Tongue (tissue), 1 donor: ENCODE measurements at regions not wholly inside any gene's neighbourhood (a gene's known extent, or its start where the extent isn't known, plus 50 kb on each side); places are given as distances from the start of the nearest gene placed in this dataset.

Experiments used
- DNase-seq: peaks from one replicate; pipeline ENCODE4 v3.0.0-alpha.2; 2015

DNA sequence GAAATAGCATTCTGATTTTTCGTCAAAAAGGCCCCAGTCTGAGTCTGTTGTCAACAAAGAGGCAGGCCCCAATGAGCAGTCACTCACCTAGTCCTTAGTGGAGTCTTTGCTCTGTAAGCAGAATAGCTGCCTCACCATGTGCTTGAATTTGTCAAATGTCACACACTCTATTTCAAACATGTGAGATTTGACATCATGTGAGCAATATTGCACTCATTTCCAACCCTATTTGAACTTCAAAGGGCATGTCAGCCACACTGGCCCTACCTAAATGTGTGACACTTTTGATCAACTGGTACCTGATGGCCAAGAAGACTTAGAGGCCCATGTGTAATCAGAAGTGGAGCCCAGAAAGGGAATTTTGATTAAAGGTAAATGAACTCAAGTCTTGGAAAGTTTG is 59.4 kb upstream of the PLAC1 start:
- no peak for DNase-seq

DNA sequence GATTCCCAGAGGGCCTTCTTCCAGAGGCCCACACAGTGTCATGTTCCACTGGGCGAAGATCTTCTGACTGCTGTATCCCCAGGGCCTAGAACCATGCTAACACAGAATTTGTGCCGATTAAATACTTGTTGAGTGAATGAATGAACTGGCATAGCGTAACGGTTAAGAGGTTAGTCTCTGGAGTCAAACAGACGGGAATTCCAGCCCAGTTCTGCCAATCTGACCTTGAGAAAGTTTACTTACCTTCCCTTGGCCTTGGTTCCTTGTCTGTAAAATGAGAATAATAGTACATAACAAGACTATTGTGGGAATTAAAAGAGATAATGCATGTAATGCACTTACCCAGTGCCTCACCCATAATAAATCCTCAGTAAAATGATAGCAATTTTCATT is 58.3 kb upstream of the PLAC1 start:
- no peak for DNase-seq

DNA sequence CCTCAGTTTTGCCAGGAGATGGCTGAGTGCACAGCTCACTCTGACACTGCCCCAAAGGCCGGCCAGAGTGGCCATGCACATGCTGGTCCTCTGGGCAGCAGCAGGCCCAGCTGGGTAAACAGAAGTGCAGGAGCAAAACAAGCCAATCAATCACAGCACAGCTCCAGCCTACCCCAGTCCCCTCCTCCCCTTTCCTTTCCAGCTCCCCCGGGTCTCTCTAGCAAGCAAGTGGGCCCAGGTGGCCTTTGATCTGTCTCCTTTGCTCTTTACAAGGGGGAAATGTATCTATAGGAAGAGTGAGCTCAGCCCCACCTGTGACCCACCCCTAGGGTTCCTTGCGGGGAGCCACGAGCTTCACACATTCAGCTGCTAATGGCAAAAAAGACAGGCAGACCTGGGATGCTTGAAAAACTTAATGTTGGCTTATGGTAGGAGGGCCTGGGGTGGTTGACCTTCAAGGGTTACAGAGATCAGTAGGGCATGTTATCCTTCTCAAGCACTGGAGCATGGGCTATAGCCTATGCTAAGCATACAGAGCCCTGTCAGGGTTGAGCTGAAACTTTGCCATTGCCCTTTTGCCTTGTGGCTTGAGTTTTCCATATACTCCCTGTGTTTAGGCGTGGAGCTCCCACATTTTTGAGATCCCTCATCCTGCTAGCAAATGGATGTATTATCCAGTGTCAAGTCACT is 57.8 kb upstream of the PLAC1 start:
- DNase-seq: no peak

DNA sequence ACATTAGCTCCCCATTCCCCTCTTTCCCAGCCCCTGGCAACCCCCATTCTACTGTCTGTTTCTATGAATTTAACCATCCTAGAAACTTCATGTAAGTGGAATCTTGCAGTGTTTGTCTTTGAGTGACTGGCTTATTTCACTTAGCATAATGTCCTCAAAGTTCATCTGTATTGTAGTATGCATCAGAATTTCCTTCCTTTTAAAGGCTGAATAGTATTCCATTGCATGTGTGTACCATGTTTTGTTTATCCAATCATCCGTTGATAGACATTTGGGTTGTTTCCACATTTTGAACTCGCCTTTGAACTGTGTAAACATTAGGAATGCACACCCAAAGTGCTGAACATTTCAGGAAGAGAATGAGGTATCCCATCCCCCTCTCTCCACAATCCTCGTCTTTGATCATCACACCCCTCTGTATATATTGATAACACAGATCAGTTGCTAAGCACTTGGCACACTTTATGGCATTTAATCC is 56.4 kb upstream of the PLAC1 start:
- DNase-seq: no peak

- peak; percentile 25 for DNase-seq
Measured at GRCh38 chrX:134713618-134714107, 55.4 kb upstream of the PLAC1 start.

DNA sequence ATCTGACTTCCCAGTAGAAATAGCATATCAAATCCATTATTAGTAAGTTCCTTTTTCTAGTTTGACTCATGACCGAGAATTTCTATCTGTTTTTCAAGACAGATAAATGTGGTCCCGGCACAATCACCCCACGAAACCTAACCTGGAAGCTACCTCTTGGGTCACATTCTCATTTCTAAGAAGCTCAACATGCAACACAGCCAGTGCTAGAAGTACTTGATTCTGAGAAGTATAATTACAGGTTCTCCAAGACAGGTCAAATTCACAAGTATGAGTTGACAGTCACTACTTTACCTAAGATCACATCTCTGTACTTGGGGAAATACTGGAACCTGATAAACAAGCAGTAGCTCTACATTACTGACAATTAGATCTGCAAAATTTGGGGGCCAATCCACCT is 54.0 kb upstream of the PLAC1 start:
- DNase-seq: no peak

DNA sequence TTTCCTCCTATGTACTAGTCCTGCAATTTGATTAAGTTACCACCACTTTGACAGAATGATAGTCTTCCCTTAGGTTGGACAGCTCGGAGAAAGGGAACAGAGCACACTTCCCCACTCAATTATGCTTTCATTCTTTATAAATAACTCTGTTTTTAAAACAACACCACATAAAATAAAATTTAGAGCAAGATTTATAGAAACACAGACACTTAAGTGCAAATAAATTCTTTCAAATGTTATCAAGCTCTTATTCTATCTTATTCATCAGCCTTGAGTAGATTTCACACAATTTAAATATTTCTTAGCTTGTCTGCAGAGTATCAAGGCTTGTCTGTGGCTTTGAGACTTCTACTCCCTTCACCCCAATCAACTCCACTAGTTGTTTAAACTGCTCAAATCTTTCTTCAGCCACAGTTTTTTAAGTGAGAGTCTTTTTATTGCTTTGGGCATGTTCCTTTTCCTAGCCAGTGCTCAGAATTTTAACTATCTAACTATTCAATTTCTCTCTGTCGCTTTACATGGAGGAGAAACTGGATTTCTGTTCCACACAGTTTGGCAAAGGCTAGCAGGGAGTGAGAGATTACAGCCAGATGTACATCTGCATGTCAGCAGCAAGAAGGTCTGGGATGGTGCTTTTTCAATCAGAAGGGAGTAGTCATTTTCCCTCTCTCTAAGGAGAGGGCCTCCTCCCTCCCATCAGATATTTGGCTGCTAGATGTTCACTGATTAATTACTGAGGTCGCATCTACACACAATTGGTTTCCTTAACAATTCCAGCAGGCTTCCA is 53.1 kb upstream of the PLAC1 start:
- peak; percentile 52 for DNase-seq
